ENCODE measurements at regions not wholly inside any gene's neighbourhood (a gene's known extent, or its start where the extent isn't known, plus 50 kb on each side); places are given as distances from the start of the nearest gene placed in this dataset.
"Not testable (repeated sequence)": the region's sequence is repeated elsewhere in the genome, so short reads cannot be mapped to it uniquely, and the experiment has no call there.

GRCh38 chr10:100612601-100613595 is 77.2 kb downstream of the HIF1AN start:
- no peak for DNase-seq

- DNase-seq: no peak
These were observed 78.1 kb downstream of the HIF1AN start for GRCh38 chr10:100613846-100614245.

- DNase-seq: no peak
These were observed 78.8 kb downstream of the HIF1AN start for GRCh38 chr10:100614429-100615095.

GRCh38 chr10:100615241-100615640 is 79.5 kb downstream of the HIF1AN start:
- no peak for DNase-seq

GRCh38 chr10:100615908-100616307 is 80.2 kb downstream of the HIF1AN start:
- no peak for DNase-seq

- no peak for DNase-seq
These were observed 82.4 kb downstream of the HIF1AN start for GRCh38 chr10:100618091-100618615.

- DNase-seq: no peak
These were observed 83.0 kb downstream of the HIF1AN start for GRCh38 chr10:100618632-100619255.

- DNase-seq: no peak
These were observed 84.5 kb downstream of the HIF1AN start for GRCh38 chr10:100620087-100620835.

- peak; percentile 52 for DNase-seq
These were observed 85.8 kb downstream of the HIF1AN start for GRCh38 chr10:100621360-100622205.

- no peak for DNase-seq
These were observed 87.2 kb downstream of the HIF1AN start for GRCh38 chr10:100622946-100623345.

- no peak for DNase-seq
These were observed 87.9 kb downstream of the HIF1AN start for GRCh38 chr10:100623521-100624230.

GRCh38 chr10:100624298-100624697 is 88.6 kb downstream of the HIF1AN start:
- no peak for DNase-seq

GRCh38 chr10:100625816-100626215 is 90.1 kb downstream of the HIF1AN start:
- DNase-seq: no peak

GRCh38 chr10:100628061-100628460 is 92.3 kb downstream of the HIF1AN start:
- DNase-seq: no peak

GRCh38 chr10:100631192-100631591 is 95.4 kb downstream of the HIF1AN start:
- DNase-seq: no peak

GRCh38 chr10:100632027-100632426 is 96.3 kb downstream of the HIF1AN start:
- DNase-seq: no peak

- DNase-seq: no peak
These were observed 98.3 kb downstream of the HIF1AN start for GRCh38 chr10:100634034-100634433.

GRCh38 chr10:100636848-100637553 is 101.3 kb downstream of the HIF1AN start:
- DNase-seq: no peak

GRCh38 chr10:100637785-100638184 is 102.0 kb downstream of the HIF1AN start:
- DNase-seq: no peak

- DNase-seq: not testable (repeated sequence)
These were observed 103.2 kb downstream of the HIF1AN start for GRCh38 chr10:100638969-100639368.

Data from activated T-cell treated with anti-CD3 and anti-CD28 coated beads, Interleukin-2, amount 50 U/mL, for 1 hour (primary cell).